Left lung (tissue), 4 donors: ENCODE measurements at regions not wholly inside any gene's neighbourhood (a gene's known extent, or its start where the extent isn't known, plus 50 kb on each side); places are given as distances from the start of the nearest gene placed in this dataset.

Experiments
- ATAC-seq: fragments of 200-7000 bp; cut with Tn5 transposase; one replicate; pipeline ENCODE4 v1.9.1; 2020; ENCODE audit warnings: moderate library complexity
- DNase-seq, 4 donors: peaks; one replicate each; pipeline ENCODE4 v3.0.0-alpha.2; 2013 to 2020
- H3K27ac ChIP-seq, 2 donors: fragments of 200-600 bp; sonication (generic) in 1 of 2; one replicate each; pipeline versions ENCODE4 v1.5.0 to v1.8.0; 2020 to 2021
- H3K27me3 ChIP-seq, 2 donors: fragments of 200-600 bp; sonication (generic) in 1 of 2; one replicate each; pipeline versions ENCODE4 v1.5.0 to v1.8.0; 2020 to 2021
- H3K36me3 ChIP-seq, 2 donors: fragments of 200-600 bp; sonication (generic) in 1 of 2; one replicate each; pipeline versions ENCODE4 v1.5.0 to v1.8.0; 2020 to 2021
- H3K4me1 ChIP-seq, 2 donors: fragments of 200-600 bp; one replicate each; pipeline ENCODE4 v1.8.0; 2021
- H3K4me3 ChIP-seq, 2 donors: fragments of 200-600 bp; sonication (generic) in 1 of 2; one replicate each; pipeline versions ENCODE4 v1.5.0 to v1.8.0; 2020 to 2021; ENCODE audit warnings: mild to moderate bottlenecking in 1 of 2
- H3K9me3 ChIP-seq, 2 donors: fragments of 200-600 bp; sonication (generic) in 1 of 2; one replicate each; pipeline versions ENCODE4 v1.5.0 to v1.8.0; 2020 to 2021
- intact Hi-C, 2 donors: fragments of 100-400 bp; cut with DNase I; formaldehyde crosslinking; loops; one replicate each; pipeline versions ENCODE4 v1.11.2 to v1.14.2; 2022
- TF ChIP-seq, protein P1 (sequence below), 2 donors: fragments of 200-600 bp; sonication (generic) in 1 of 2; IDR thresholded peaks; one replicate each; pipeline versions ENCODE4 v1.5.0 to v1.8.0; 2021; ENCODE audit warnings: antibody characterized with exemption in 2 of 2
- donor health status: DM: no; HTN: yes; CAD: no.
- donor health status: DM: no; HTN: no; CAD: no.

DNA sequence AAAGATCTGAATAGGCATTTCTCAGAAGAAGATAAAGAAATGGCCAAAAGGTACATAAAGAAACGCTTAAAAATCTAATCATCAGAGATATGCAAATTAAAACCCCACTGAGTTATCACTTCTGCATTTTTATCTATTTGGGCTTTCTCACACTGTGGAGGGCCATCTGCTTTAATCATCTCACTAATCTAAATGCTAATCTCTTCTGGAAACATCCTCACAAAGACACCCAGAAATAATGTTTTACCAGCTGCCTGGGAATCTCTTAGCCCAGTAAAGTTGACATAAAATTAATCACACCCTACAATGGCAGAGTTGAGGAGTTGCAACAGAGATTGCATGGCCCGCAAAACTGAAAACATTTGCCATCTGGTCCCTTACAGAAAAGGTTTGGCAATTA lies 407.9 kb upstream of the CYLC2 start:
- no peaks in the 10 kb centered on the region for H3K36me3 ChIP-seq
- H3K9me3 ChIP-seq: no peaks in the 10 kb centered on the region
- TF ChIP-seq, protein P1, sequence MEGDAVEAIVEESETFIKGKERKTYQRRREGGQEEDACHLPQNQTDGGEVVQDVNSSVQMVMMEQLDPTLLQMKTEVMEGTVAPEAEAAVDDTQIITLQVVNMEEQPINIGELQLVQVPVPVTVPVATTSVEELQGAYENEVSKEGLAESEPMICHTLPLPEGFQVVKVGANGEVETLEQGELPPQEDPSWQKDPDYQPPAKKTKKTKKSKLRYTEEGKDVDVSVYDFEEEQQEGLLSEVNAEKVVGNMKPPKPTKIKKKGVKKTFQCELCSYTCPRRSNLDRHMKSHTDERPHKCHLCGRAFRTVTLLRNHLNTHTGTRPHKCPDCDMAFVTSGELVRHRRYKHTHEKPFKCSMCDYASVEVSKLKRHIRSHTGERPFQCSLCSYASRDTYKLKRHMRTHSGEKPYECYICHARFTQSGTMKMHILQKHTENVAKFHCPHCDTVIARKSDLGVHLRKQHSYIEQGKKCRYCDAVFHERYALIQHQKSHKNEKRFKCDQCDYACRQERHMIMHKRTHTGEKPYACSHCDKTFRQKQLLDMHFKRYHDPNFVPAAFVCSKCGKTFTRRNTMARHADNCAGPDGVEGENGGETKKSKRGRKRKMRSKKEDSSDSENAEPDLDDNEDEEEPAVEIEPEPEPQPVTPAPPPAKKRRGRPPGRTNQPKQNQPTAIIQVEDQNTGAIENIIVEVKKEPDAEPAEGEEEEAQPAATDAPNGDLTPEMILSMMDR (IDR thresholded peaks at IDR 0.05): no peak
- H3K4me3 ChIP-seq: no peak overlapping the region
- no peaks in the 10 kb centered on the region for H3K27me3 ChIP-seq
- ATAC-seq (no peak), DNase-seq (no peak)
- intact Hi-C loops: no loop called here
- H3K27ac ChIP-seq: no peak overlapping the region
- no peaks in the 10 kb centered on the region for H3K4me1 ChIP-seq

DNA sequence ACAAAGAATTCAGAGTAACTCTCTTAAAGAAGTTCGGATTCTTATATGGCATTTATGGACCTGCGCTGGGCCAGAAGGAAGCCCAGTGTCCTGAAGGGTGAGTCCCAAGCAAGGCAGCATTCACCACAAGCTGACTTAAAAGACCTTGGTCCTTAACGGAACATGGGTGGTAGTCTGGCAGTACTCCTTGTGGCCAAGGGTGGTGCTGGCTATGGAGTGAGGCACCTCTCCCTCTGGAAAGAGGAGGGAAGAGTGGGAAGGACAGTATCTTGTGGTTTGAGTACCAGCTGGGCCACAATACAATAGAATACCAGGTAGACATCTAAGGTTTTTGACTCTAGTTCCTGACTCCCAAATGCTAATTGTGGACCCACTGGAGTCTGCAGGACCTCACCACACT lies 425.7 kb upstream of the CYLC2 start:
- DNase-seq: no peak
- Histone ChIP-seq H3K4me3 (no peak overlapping the region), H3K27me3 (no peaks in the 10 kb centered on the region), H3K27ac (no peak overlapping the region), H3K4me1 (no peaks in the 10 kb centered on the region), H3K36me3 (no peaks in the 10 kb centered on the region), H3K9me3 (no peaks in the 10 kb centered on the region)
- ATAC-seq: no peak
- TF ChIP-seq, protein P1 (IDR thresholded peaks at IDR 0.05): no peak
- intact Hi-C loops: no loop called here

DNA sequence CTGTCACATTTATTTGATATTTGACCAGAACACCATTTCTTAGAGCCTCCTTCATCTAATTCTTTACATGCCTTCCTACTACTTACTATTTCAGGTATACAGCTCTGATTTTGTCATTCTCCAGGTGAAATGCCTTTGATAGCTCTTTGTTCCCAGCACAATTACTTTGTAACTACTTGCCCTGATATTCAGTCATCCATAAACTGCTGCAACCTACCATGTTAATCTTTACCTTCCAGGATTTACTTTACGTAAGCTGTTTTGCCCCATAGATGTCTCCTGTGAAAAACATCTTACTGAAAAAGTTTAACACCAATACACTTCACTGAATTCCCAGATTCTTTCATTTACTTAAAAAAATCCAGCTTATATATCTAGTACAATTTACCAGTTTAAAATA lies 443.8 kb upstream of the CYLC2 start:
- Histone ChIP-seq H3K9me3 (peaks cover 0 to 28% of the 10 kb centered on the region in 2 donors), H3K27ac (no peak overlapping the region), H3K4me3 (no peak overlapping the region), H3K4me1 (no peaks in the 10 kb centered on the region), H3K36me3 (no peaks in the 10 kb centered on the region), H3K27me3 (no peaks in the 10 kb centered on the region)
- no peak for DNase-seq
- no peak for ATAC-seq
- TF ChIP-seq, protein P1 (IDR thresholded peaks at IDR 0.05): no peak
- intact Hi-C loops: no loop called here

DNA sequence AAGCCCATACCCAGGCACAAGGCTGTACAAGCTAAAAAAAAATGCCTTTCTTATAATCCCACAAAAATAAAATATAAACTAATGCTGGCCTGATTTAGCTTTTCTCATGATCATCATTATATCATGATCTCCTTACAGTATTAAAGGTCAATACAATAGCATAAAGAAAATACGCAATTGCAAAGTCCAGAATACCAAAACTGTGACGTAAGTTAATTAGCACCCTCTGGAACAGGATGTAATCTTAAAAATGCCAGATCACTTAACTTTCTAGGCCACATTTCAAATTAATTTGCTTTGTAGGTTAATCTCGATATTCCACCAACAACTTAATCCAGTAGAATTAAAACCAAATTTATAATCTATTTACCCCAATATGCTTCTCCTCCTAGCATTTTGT lies 444.2 kb upstream of the CYLC2 start:
- no peak overlapping the region for H3K4me3 ChIP-seq
- no peaks in the 10 kb centered on the region for H3K4me1 ChIP-seq
- TF ChIP-seq, protein P1 (IDR thresholded peaks at IDR 0.05): no peak
- DNase-seq (no peak), ATAC-seq (no peak)
- H3K27ac ChIP-seq: no peak overlapping the region
- H3K9me3 ChIP-seq: peaks cover 0 to 28% of the 10 kb centered on the region in 2 donors
- intact Hi-C loops: no loop called here
- H3K27me3 ChIP-seq: no peaks in the 10 kb centered on the region
- no peaks in the 10 kb centered on the region for H3K36me3 ChIP-seq

DNA sequence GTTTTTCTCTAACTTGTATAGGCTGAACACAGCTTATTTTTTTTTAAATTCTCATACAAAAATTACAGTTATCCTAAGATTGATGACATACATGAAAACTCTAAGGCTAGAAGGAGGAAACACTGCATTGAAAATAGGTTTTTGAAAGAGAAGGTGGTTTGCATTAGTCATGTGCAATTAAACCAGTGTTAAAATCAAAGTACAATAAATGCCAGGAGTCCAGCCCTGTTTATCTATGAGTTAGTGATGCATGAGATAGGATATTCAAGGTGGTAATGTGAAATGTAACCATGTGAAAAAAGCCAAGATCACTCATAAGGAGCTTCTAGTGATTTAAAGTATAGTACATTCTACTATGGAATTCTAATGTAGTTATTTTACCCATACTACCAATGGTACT lies 444.9 kb upstream of the CYLC2 start:
- Histone ChIP-seq H3K4me1 (no peaks in the 10 kb centered on the region), H3K36me3 (no peaks in the 10 kb centered on the region), H3K9me3 (peaks cover 0 to 28% of the 10 kb centered on the region in 2 donors), H3K27me3 (no peaks in the 10 kb centered on the region), H3K27ac (no peak overlapping the region), H3K4me3 (no peak overlapping the region)
- DNase-seq (no peak), ATAC-seq (no peak)
- TF ChIP-seq, protein P1 (IDR thresholded peaks at IDR 0.05): no peak
- intact Hi-C loops: no loop called here
